ENCODE measurements at regions not wholly inside any gene's neighbourhood (a gene's known extent, or its start where the extent isn't known, plus 50 kb on each side); places are given as distances from the start of the nearest gene placed in this dataset.

DNA sequence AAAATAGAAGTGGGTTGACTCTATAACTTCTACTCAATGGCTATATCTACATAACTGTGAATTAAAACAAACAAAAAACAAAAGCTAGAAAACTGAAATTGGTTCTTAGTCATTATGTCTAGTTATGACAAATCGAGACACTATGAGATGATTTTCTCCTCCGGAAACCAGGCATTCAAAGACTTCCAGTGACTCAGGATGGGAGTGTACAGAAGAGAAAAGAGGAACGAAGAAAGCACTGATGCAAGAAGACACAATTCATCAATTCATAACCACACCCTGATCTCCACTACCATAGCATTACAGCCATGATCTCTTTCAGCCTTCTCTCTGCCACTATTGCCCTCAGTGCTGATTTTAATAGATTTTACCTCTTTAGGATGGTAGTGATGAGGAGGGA is 253.6 kb downstream of the CBLL2 start:
- TF ChIP-seq POLR2A (IDR thresholded peaks at IDR 0.05; ENCODE audit: low read depth, low read length) (no peak), POLR2AphosphoS5 (IDR thresholded peaks at IDR 0.05; ENCODE audit: low read depth, low read length) (no peak)

All from GM12891 (cell line).